Naive thymus-derived CD8-positive, alpha-beta T cell (primary cell): ENCODE measurements at regions not wholly inside any gene's neighbourhood (a gene's known extent, or its start where the extent isn't known, plus 50 kb on each side); places are given as distances from the start of the nearest gene placed in this dataset.

Experiments
- ATAC-seq, 2 donors: fragments of 150-1000 bp; cut with Tn5 transposase in 1 of 2; sonication (Bioruptor Pico), chemical (Tn5 transposase) in 1 of 2; 1 replicate in 1 of 2; 2 replicates in 1 of 2; pipeline ENCODE4 v1.10.0; 2021; ENCODE audit warnings: mild to moderate bottlenecking in 2 of 2, moderate library complexity in 2 of 2
- POLR2A ChIA-PET: fragments of 350-600 bp; sonication (Branson Sonifier 250); formaldehyde crosslinking; loops from one replicate; lab custom pipeline; 2021; ENCODE audit warnings: antibody characterized with exemption; lab: Charles Lee
- DNase-seq, 10 donors: peaks; one replicate each; pipeline versions ENCODE4 v3.0.0 to v3.0.0-alpha.2; 2020 to 2022
- H3K27ac Mint-ChIP-seq, 10 donors: one replicate each; pipeline ENCODE4 v1.8.0; 2020 to 2022; ENCODE audit warnings: mild to moderate bottlenecking in 10 of 10, mixed read lengths in 10 of 10, moderate library complexity in 4 of 10, inconsistent platforms in 1 of 10
- H3K27me3 Mint-ChIP-seq, 5 donors: one replicate each; pipeline ENCODE4 v1.8.0; 2021 to 2022; ENCODE audit warnings: mixed read lengths in 5 of 5
- H3K36me3 Mint-ChIP-seq, 3 donors: one replicate each; pipeline ENCODE4 v1.8.0; 2020 to 2022; ENCODE audit warnings: mixed read lengths in 3 of 3, mild to moderate bottlenecking in 2 of 3, inconsistent platforms in 1 of 3
- H3K4me1 Mint-ChIP-seq, 4 donors: one replicate each; pipeline ENCODE4 v1.8.0; 2021 to 2022; ENCODE audit warnings: mixed read lengths in 4 of 4
- H3K4me3 Mint-ChIP-seq, 10 donors: one replicate each; pipeline ENCODE4 v1.8.0; 2020 to 2022; ENCODE audit warnings: mild to moderate bottlenecking in 10 of 10, mixed read lengths in 10 of 10, moderate library complexity in 6 of 10, inconsistent platforms in 1 of 10
- H3K9me3 Mint-ChIP-seq, 9 donors: one replicate each; pipeline ENCODE4 v1.8.0; 2020 to 2022; ENCODE audit warnings: mixed read lengths in 9 of 9, mild to moderate bottlenecking in 3 of 9, inconsistent platforms in 1 of 9, moderate library complexity in 1 of 9

GRCh38 chr2:103153580-103154284 is 391.9 kb downstream of the TMEM182 start:
- ATAC-seq (no peak), DNase-seq (no peak)
- peaks cover 0 to 5% (median 0%) of the 10 kb centered on the region in 9 donors for H3K9me3 Mint-ChIP-seq
- no peaks in the 10 kb centered on the region for H3K36me3 Mint-ChIP-seq
- peaks cover 0 to 3% (median 0%) of the 10 kb centered on the region in 5 donors for H3K27me3 Mint-ChIP-seq
- H3K27ac Mint-ChIP-seq = no peak overlapping the region
- POLR2A ChIA-PET = no interaction called here
- no peak overlapping the region for H3K4me3 Mint-ChIP-seq
- no peaks in the 10 kb centered on the region for H3K4me1 Mint-ChIP-seq

GRCh38 chr2:103155308-103155707 is 393.5 kb downstream of the TMEM182 start:
- no peak overlapping the region for H3K4me3 Mint-ChIP-seq
- ATAC-seq (no peak), DNase-seq (no peak)
- no peaks in the 10 kb centered on the region for H3K36me3 Mint-ChIP-seq
- H3K27ac Mint-ChIP-seq = no peak overlapping the region
- peaks cover 0 to 3% (median 0%) of the 10 kb centered on the region in 9 donors for H3K9me3 Mint-ChIP-seq
- peaks cover 0 to 3% (median 0%) of the 10 kb centered on the region in 5 donors for H3K27me3 Mint-ChIP-seq
- H3K4me1 Mint-ChIP-seq = no peaks in the 10 kb centered on the region
- POLR2A ChIA-PET = no interaction called here

GRCh38 chr2:103159018-103159417 is 397.2 kb downstream of the TMEM182 start:
- no peak for DNase-seq
- peaks cover 0 to 2% (median 0%) of the 10 kb centered on the region in 9 donors for H3K9me3 Mint-ChIP-seq
- ATAC-seq = no peak
- H3K27ac Mint-ChIP-seq = no peak overlapping the region
- H3K27me3 Mint-ChIP-seq = peaks cover 0 to 3% (median 0%) of the 10 kb centered on the region in 5 donors
- no peaks in the 10 kb centered on the region for H3K4me1 Mint-ChIP-seq
- no peak overlapping the region for H3K4me3 Mint-ChIP-seq
- H3K36me3 Mint-ChIP-seq = no peaks in the 10 kb centered on the region
- POLR2A ChIA-PET = no interaction called here

GRCh38 chr2:103161456-103162289 is 399.8 kb downstream of the TMEM182 start:
- H3K4me3 Mint-ChIP-seq = no peak overlapping the region
- no peaks in the 10 kb centered on the region for H3K36me3 Mint-ChIP-seq
- no peak for ATAC-seq
- no peaks in the 10 kb centered on the region for H3K4me1 Mint-ChIP-seq
- no peak overlapping the region for H3K27ac Mint-ChIP-seq
- DNase-seq = no peak
- H3K27me3 Mint-ChIP-seq = peaks cover 0 to 2% (median 0%) of the 10 kb centered on the region in 5 donors
- POLR2A ChIA-PET = no interaction called here
- no peaks in the 10 kb centered on the region for H3K9me3 Mint-ChIP-seq

- H3K9me3 Mint-ChIP-seq = peaks cover 0 to 3% (median 0%) of the 10 kb centered on the region in 9 donors
- no peaks in the 10 kb centered on the region for H3K36me3 Mint-ChIP-seq
- H3K4me3 Mint-ChIP-seq = no peak overlapping the region
- no peak overlapping the region for H3K27ac Mint-ChIP-seq
- ATAC-seq (no peak), DNase-seq (no peak)
- peaks cover 0 to 1% (median 0%) of the 10 kb centered on the region in 5 donors for H3K27me3 Mint-ChIP-seq
- POLR2A ChIA-PET = no interaction called here
- no peaks in the 10 kb centered on the region for H3K4me1 Mint-ChIP-seq
Measured at GRCh38 chr2:103164748-103165147, 402.9 kb downstream of the TMEM182 start.

GRCh38 chr2:103165836-103166235 is 404.0 kb downstream of the TMEM182 start:
- no peaks in the 10 kb centered on the region for H3K4me1 Mint-ChIP-seq
- no peaks in the 10 kb centered on the region for H3K36me3 Mint-ChIP-seq
- no peak overlapping the region for H3K4me3 Mint-ChIP-seq
- DNase-seq (no peak), ATAC-seq (no peak)
- POLR2A ChIA-PET = no interaction called here
- peaks cover 0 to 12% (median 0%) of the 10 kb centered on the region in 9 donors for H3K9me3 Mint-ChIP-seq
- H3K27ac Mint-ChIP-seq = no peak overlapping the region
- no peaks in the 10 kb centered on the region for H3K27me3 Mint-ChIP-seq

- DNase-seq = no peak
- Mint-ChIP-seq H3K36me3 (no peaks in the 10 kb centered on the region), H3K9me3 (peaks cover 0 to 21% (median 0%) of the 10 kb centered on the region in 9 donors), H3K4me3 (no peak overlapping the region), H3K27me3 (no peaks in the 10 kb centered on the region), H3K27ac (no peak overlapping the region), H3K4me1 (no peaks in the 10 kb centered on the region)
- POLR2A ChIA-PET = no interaction called here
- no peak for ATAC-seq
Measured at GRCh38 chr2:103166456-103167324, 404.9 kb downstream of the TMEM182 start.

- POLR2A ChIA-PET = no interaction called here
- H3K27ac Mint-ChIP-seq = no peak overlapping the region
- no peak for ATAC-seq
- H3K27me3 Mint-ChIP-seq = no peaks in the 10 kb centered on the region
- no peaks in the 10 kb centered on the region for H3K36me3 Mint-ChIP-seq
- H3K9me3 Mint-ChIP-seq = peaks cover 0 to 23% (median 0%) of the 10 kb centered on the region in 9 donors
- H3K4me3 Mint-ChIP-seq = no peak overlapping the region
- DNase-seq = no peak
- no peaks in the 10 kb centered on the region for H3K4me1 Mint-ChIP-seq
Measured at GRCh38 chr2:103167599-103167998, 405.8 kb downstream of the TMEM182 start.

- ATAC-seq (no peak), DNase-seq (no peak)
- Mint-ChIP-seq H3K4me3 (no peak overlapping the region), H3K27ac (no peak overlapping the region), H3K9me3 (peaks cover 0 to 31% (median 4%) of the 10 kb centered on the region in 9 donors), H3K36me3 (no peaks in the 10 kb centered on the region), H3K27me3 (no peaks in the 10 kb centered on the region), H3K4me1 (no peaks in the 10 kb centered on the region)
- POLR2A ChIA-PET = no interaction called here
Measured at GRCh38 chr2:103169861-103170260, 408.0 kb downstream of the TMEM182 start.

GRCh38 chr2:103172821-103173220 is 411.0 kb downstream of the TMEM182 start:
- peaks cover 0 to 3% (median 0%) of the 10 kb centered on the region in 5 donors for H3K27me3 Mint-ChIP-seq
- H3K27ac Mint-ChIP-seq = no peak overlapping the region
- H3K9me3 Mint-ChIP-seq = peaks cover 0 to 37% (median 7%) of the 10 kb centered on the region in 9 donors
- ATAC-seq (no peak), DNase-seq (no peak)
- no peak overlapping the region for H3K4me3 Mint-ChIP-seq
- H3K36me3 Mint-ChIP-seq = no peaks in the 10 kb centered on the region
- POLR2A ChIA-PET = no interaction called here
- no peaks in the 10 kb centered on the region for H3K4me1 Mint-ChIP-seq

GRCh38 chr2:103174711-103175110 is 412.9 kb downstream of the TMEM182 start:
- DNase-seq (no peak), ATAC-seq (no peak)
- H3K27ac Mint-ChIP-seq = no peak overlapping the region
- POLR2A ChIA-PET = no interaction called here
- H3K36me3 Mint-ChIP-seq = no peaks in the 10 kb centered on the region
- H3K4me1 Mint-ChIP-seq = no peaks in the 10 kb centered on the region
- H3K27me3 Mint-ChIP-seq = peaks cover 0 to 3% (median 0%) of the 10 kb centered on the region in 5 donors
- peaks cover 0 to 36% (median 6%) of the 10 kb centered on the region in 9 donors for H3K9me3 Mint-ChIP-seq
- no peak overlapping the region for H3K4me3 Mint-ChIP-seq

GRCh38 chr2:103176294-103176915 is 414.6 kb downstream of the TMEM182 start:
- Mint-ChIP-seq H3K4me1 (no peaks in the 10 kb centered on the region), H3K27me3 (peaks cover 0 to 3% (median 0%) of the 10 kb centered on the region in 5 donors), H3K9me3 (peaks cover 0 to 19% (median 5%) of the 10 kb centered on the region in 9 donors), H3K4me3 (no peak overlapping the region), H3K27ac (no peak overlapping the region), H3K36me3 (no peaks in the 10 kb centered on the region)
- DNase-seq (no peak), ATAC-seq (no peak)
- POLR2A ChIA-PET = no interaction called here
